OCI-LY7 (cell line): ENCODE measurements at regions not wholly inside any gene's neighbourhood (a gene's known extent, or its start where the extent isn't known, plus 50 kb on each side); places are given as distances from the start of the nearest gene placed in this dataset.

Experiments used
- CTCF ChIP-seq: fragments of 200-600 bp; sonication (generic); conservative IDR thresholded peaks from 2 replicates; pipeline ENCODE4 v1.5.1; 2014; ENCODE audit warnings: mild to moderate bottlenecking, antibody characterized with exemption, low read length, moderate library complexity, mixed read lengths
- EZH2phosphoT487 ChIP-seq: fragments of 200-600 bp; sonication (generic); IDR thresholded peaks from 2 replicates; pipeline ENCODE4 v1.6.1; 2018; ENCODE audit warnings: low read depth, borderline replicate concordance, mild to moderate bottlenecking, mixed run types, antibody characterized with exemption, low read length, moderate library complexity, mixed read lengths

GRCh38 chr7:31175672-31176071, 123.6 kb downstream of the ADCYAP1R1 start:
- TF ChIP-seq CTCF (peak; percentile 49), EZH2phosphoT487 (no peak)
